SU-DHL-6 (cell line): ENCODE measurements at regions not wholly inside any gene's neighbourhood (a gene's known extent, or its start where the extent isn't known, plus 50 kb on each side); places are given as distances from the start of the nearest gene placed in this dataset.

ENCODE experiments used
- CTCF ChIP-seq: fragments of 200-600 bp; sonication (generic); IDR thresholded peaks from one replicate; pipeline ENCODE4 v1.5.1; 2017; ENCODE audit warnings: antibody characterized with exemption, mild to moderate bottlenecking, low read length, moderate library complexity; ENCODE audit not compliant: insufficient read depth, poor library complexity, severe bottlenecking
- EZH2phosphoT487 ChIP-seq: fragments of 200-600 bp; sonication (generic), shearing (Covaris generic); conservative IDR thresholded peaks from 2 replicates; pipeline ENCODE4 v1.6.1; 2018; ENCODE audit warnings: mild to moderate bottlenecking, antibody characterized with exemption, low read length, moderate library complexity, mixed read lengths

DNA sequence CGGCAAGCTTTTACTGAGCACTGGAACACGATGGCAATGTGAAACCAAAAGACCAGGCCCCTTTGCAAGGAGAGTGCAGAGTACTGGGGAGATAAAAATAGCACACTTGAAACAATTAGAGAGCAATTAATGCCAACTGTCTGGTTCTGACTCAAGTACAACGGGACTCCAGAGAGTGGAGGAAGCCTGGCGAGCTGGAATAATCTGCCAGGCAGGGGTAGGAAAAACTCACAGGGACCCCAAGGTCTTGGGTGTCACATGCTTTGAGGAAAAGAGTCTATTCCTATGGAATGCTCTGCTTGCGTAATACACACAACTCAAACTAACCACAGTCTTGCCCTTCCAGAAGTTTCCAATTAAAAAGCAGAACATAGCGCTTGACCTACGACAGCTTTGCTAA, 113.0 kb upstream of the CLMP start:
- TF ChIP-seq CTCF (no peak), EZH2phosphoT487 (no peak)
